GM23338 (cell line): ENCODE measurements at regions not wholly inside any gene's neighbourhood (a gene's known extent, or its start where the extent isn't known, plus 50 kb on each side); places are given as distances from the start of the nearest gene placed in this dataset.

Experiments
- ATAC-seq: fragments of 200-7000 bp; cut with Tn5 transposase; 3 replicates; pipeline ENCODE4 v1.9.1; 2020
- DNase-seq: peaks from one replicate; pipeline ENCODE4 v3.0.0-alpha.2; 2015; ENCODE audit warnings: low spot score
- H2AFZ ChIP-seq: fragments of 200-600 bp; sonication (generic); 2 replicates; pipeline ENCODE4 v1.8.0; 2016; ENCODE audit warnings: antibody characterized with exemption, mild to moderate bottlenecking, moderate library complexity
- H3F3A ChIP-seq: fragments of 200-600 bp; sonication (generic); replicated peaks from 2 replicates; pipeline ENCODE4 v1.8.0; 2017; ENCODE audit warnings: antibody characterized with exemption, mixed run types, low read depth
- H3K27ac ChIP-seq: fragments of 200-600 bp; sonication (generic); 2 replicates; pipeline ENCODE4 v1.6.1; 2016; ENCODE audit warnings: low read depth
- H3K27me3 ChIP-seq: fragments of 200-600 bp; sonication (generic); 2 replicates; pipeline ENCODE4 v1.8.0; 2016; ENCODE audit warnings: mild to moderate bottlenecking, mixed run types, moderate library complexity; ENCODE audit not compliant: insufficient read depth
- H3K36me3 ChIP-seq: fragments of 200-600 bp; sonication (generic); 2 replicates; pipeline ENCODE4 v1.8.0; 2016; ENCODE audit warnings: mild to moderate bottlenecking; ENCODE audit not compliant: insufficient read depth
- H3K4me1 ChIP-seq: fragments of 200-600 bp; sonication (generic); 2 replicates; pipeline ENCODE4 v1.8.0; 2016; ENCODE audit warnings: mild to moderate bottlenecking, moderate library complexity; ENCODE audit not compliant: insufficient read depth
- H3K4me2 ChIP-seq: fragments of 200-600 bp; sonication (generic); 2 replicates; pipeline ENCODE4 v1.7.1; 2017; ENCODE audit warnings: mixed run types
- H3K4me3 ChIP-seq: fragments of 200-600 bp; sonication (generic); 2 replicates; pipeline ENCODE4 v1.6.1; 2016; ENCODE audit warnings: mixed run types
- H3K79me2 ChIP-seq: fragments of 200-600 bp; sonication (generic); replicated peaks from 2 replicates; pipeline ENCODE4 v1.8.0; 2017; ENCODE audit warnings: mild to moderate bottlenecking; ENCODE audit not compliant: insufficient read depth
- H3K9me2 ChIP-seq: fragments of 200-600 bp; sonication (generic); 2 replicates; pipeline ENCODE4 v1.8.0; 2017; ENCODE audit not compliant: insufficient read depth
- H4K20me1 ChIP-seq: fragments of 200-600 bp; sonication (generic); replicated peaks from 2 replicates; pipeline ENCODE4 v1.8.0; 2017; ENCODE audit warnings: mild to moderate bottlenecking; ENCODE audit not compliant: insufficient read depth
- H3K27ac Mint-ChIP-seq: 2 replicates; pipeline ENCODE4 v1.8.0; 2020; ENCODE audit warnings: inconsistent platforms, mild to moderate bottlenecking, moderate library complexity, mixed read lengths
- H3K27me3 Mint-ChIP-seq: 3 replicates; pipeline ENCODE4 v1.8.0; 2022; ENCODE audit warnings: low read depth, mild to moderate bottlenecking, moderate library complexity, mixed read lengths, inconsistent platforms; ENCODE audit not compliant: insufficient read depth, poor library complexity
- H3K36me3 Mint-ChIP-seq: 3 replicates; pipeline ENCODE4 v1.8.0; 2021; ENCODE audit warnings: low read depth, mild to moderate bottlenecking, inconsistent platforms, moderate library complexity, mixed read lengths
- H3K4me1 Mint-ChIP-seq: 3 replicates; pipeline ENCODE4 v1.8.0; 2020; ENCODE audit warnings: mild to moderate bottlenecking, inconsistent platforms, mixed read lengths
- H3K4me3 Mint-ChIP-seq: 3 replicates; pipeline ENCODE4 v1.8.0; 2021; ENCODE audit warnings: moderate library complexity, mild to moderate bottlenecking, inconsistent platforms, mixed read lengths
- H3K9me3 Mint-ChIP-seq: 3 replicates; pipeline ENCODE4 v1.8.0; 2020; ENCODE audit warnings: moderate library complexity, mild to moderate bottlenecking, inconsistent platforms, mixed read lengths
- CREB1 ChIP-seq: fragments of 250-450 bp; sonication (Bioruptor Pico); IDR thresholded peaks from 2 replicates; pipeline ENCODE4 v1.5.0; 2020; ENCODE audit warnings: low read depth, mild to moderate bottlenecking, moderate library complexity
- CTCF ChIP-seq, 2 experiments: fragments of 200-600 bp in 1 of 2; sonication (generic) in 1 of 2; conservative IDR thresholded peaks; 2 replicates each; pipeline versions ENCODE4 v1.5.1 to v1.6.1; 2016 to 2017; ENCODE audit warnings: antibody characterized with exemption in 2 of 2, low read depth in 2 of 2, mild to moderate bottlenecking in 2 of 2, moderate library complexity in 1 of 2
- ETS1 ChIP-seq: IDR thresholded peaks from 2 replicates; pipeline ENCODE4 v1.6.1; 2016; ENCODE audit warnings: antibody characterized with exemption
- EZH2 ChIP-seq: fragments of 200-600 bp; sonication (generic); IDR thresholded peaks from one replicate; pipeline ENCODE4 v1.8.0; 2017; ENCODE audit warnings: antibody characterized with exemption, mild to moderate bottlenecking, low read depth; ENCODE audit not compliant: unreplicated experiment
- EZH2phosphoT487 ChIP-seq: fragments of 200-600 bp; sonication (generic); IDR thresholded peaks from one replicate; pipeline ENCODE4 v1.8.1; 2018; ENCODE audit warnings: antibody characterized with exemption; ENCODE audit not compliant: unreplicated experiment
- JUNB ChIP-seq: IDR thresholded peaks from one replicate; pipeline ENCODE4 v1.6.1; 2016; ENCODE audit warnings: antibody characterized with exemption; ENCODE audit not compliant: unreplicated experiment
- POLR2AphosphoS5 ChIP-seq: IDR thresholded peaks from 2 replicates; pipeline ENCODE4 v1.6.1; 2016; ENCODE audit warnings: antibody characterized with exemption, low read depth
- REST ChIP-seq: IDR thresholded peaks from one replicate; pipeline ENCODE4 v1.6.1; 2018; ENCODE audit warnings: antibody characterized with exemption; ENCODE audit not compliant: unreplicated experiment
- ZNF114 ChIP-seq: fragments of 250-450 bp; sonication (Bioruptor Pico); IDR thresholded peaks from 2 replicates; pipeline ENCODE4 v1.5.0; 2020; ENCODE audit warnings: mild to moderate bottlenecking, moderate library complexity
- ZNF331 ChIP-seq: fragments of 250-450 bp; sonication (Bioruptor Pico); IDR thresholded peaks from 2 replicates; pipeline ENCODE4 v1.5.0; 2020; ENCODE audit warnings: low read depth, mild to moderate bottlenecking, moderate library complexity

GRCh38 chr12:13857750-13858149 is 123.7 kb downstream of the GRIN2B start (continued):
- no peak for TF ChIP-seq ETS1
- TF ChIP-seq ZNF114 (CRISPR knock-in tag): no peak
- TF ChIP-seq CREB1: no peak
- no peak for TF ChIP-seq REST
- no peak for TF ChIP-seq EZH2phosphoT487
- no peak for TF ChIP-seq POLR2AphosphoS5
- no peak for TF ChIP-seq CTCF (conservative IDR thresholded peaks at IDR 0.05; ENCODE audit: low read depth in 2 of 2)
- no peak for TF ChIP-seq ZNF331 (CRISPR knock-in tag)

- no peak overlapping the region for H3K4me3 ChIP-seq
- DNase-seq: no peak
- H3F3A ChIP-seq: no peaks in the 10 kb centered on the region
- H3K4me2 ChIP-seq: no peak overlapping the region
- no peak for ATAC-seq
- H2AFZ ChIP-seq: no peak overlapping the region
- peaks cover 5% of the 10 kb centered on the region; the same call in 1 of the 2 replicates for H3K9me2 ChIP-seq
- no peaks in the 10 kb centered on the region for H3K36me3 Mint-ChIP-seq
- H4K20me1 ChIP-seq: no peaks in the 10 kb centered on the region
- no peaks in the 10 kb centered on the region; the same call in 2 of the 3 replicates for H3K9me3 Mint-ChIP-seq
- H3K27ac Mint-ChIP-seq: no peak overlapping the region
- no peak overlapping the region for H3K27ac ChIP-seq
- H3K4me1 Mint-ChIP-seq: peaks cover 15% of the 10 kb centered on the region
- no peaks in the 10 kb centered on the region for H3K36me3 ChIP-seq
- H3K79me2 ChIP-seq: no peaks in the 10 kb centered on the region
- no peak overlapping the region for H3K4me3 Mint-ChIP-seq
- TF ChIP-seq JUNB: no peak
- no peak for TF ChIP-seq EZH2phosphoT487
- no peak for TF ChIP-seq CTCF (conservative IDR thresholded peaks at IDR 0.05; ENCODE audit: low read depth in 2 of 2)
- no peak for TF ChIP-seq CREB1
- TF ChIP-seq EZH2: no peak
- H3K27me3 Mint-ChIP-seq: no peaks in the 10 kb centered on the region
- peaks cover 9% of the 10 kb centered on the region; the same call in 1 of the 2 replicates for H3K4me1 ChIP-seq
- no peaks in the 10 kb centered on the region for H3K27me3 ChIP-seq
Observed at GRCh38 chr12:13853471-13853870, 127.9 kb downstream of the GRIN2B start.
